Fibroblast of the conjunctiva (primary cell): ENCODE measurements at regions not wholly inside any gene's neighbourhood (a gene's known extent, or its start where the extent isn't known, plus 50 kb on each side); places are given as distances from the start of the nearest gene placed in this dataset.

Source experiments
- DNase-seq: peaks from one replicate; pipeline ENCODE4 v3.0.0-alpha.2; 2010; ENCODE audit warnings: low read depth

DNA sequence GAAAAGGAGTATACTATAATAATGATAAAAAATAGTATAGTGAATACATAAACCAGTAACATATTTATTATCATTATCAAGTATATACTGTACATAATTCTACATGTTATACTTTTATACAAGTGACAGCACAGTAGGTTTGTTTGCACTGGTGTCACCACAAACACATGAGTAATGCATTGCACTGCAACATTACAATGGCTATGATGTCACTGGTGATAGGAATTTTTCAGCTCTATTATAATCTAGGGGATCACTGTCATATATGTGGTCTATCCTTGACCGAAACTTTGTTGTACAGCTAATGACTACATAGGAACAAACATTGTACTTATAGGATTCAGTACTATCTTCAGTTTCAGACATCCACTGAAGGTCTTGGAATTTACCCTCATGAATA is 165.8 kb upstream of the SYT1 start:
- DNase-seq = no peak

DNA sequence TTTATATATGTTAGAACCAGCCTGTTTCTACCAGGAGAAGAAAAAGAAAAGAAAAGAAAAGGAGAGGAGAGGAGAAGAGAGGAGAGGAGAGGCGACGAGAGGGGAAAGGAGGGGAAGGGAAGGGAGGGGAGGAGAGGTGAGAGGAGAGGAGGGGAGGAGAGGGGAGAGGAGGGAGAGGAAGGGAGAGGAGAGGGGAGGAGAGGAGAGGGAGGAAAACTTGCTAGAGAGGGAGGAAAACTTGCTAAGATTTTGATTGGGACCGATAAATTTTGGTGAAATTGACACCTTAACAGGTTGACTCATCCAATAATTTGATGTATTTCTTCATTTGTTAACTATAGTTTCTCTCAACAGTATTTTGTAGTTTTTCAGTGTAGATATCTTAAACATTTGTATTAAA is 164.0 kb upstream of the SYT1 start:
- DNase-seq = no peak

DNA sequence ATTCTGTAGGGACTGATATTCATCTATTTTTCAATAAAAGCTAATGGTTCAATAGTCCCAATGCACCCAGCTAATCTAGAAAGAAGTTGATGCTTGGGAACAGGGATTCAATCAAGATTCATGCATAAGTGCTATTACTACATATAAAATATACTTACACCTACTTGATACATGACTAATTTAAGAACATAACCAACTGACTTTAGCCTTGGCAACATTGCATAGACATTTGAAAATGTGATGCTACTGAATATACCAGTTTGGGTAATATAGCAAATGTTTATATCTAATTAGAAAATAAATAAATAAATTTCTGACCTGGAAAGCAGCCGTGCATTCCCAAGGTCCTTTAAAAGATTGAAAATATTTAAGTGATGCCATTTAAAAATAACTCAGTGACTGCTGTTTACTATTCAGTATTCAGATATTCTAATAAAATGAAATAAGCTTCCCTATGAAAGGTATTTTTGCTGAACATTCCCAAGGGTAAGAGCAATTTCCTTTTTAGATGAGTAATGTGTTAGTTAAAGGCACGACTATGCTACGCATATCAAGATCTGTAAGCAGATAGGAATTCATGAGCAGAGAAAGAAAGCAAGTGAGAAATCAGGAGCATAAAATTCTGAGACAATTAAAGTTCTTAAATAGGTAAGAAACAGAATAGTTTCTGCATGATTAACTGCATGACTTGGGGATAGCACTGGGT is 160.6 kb upstream of the SYT1 start:
- peak; percentile 27 for DNase-seq

DNA sequence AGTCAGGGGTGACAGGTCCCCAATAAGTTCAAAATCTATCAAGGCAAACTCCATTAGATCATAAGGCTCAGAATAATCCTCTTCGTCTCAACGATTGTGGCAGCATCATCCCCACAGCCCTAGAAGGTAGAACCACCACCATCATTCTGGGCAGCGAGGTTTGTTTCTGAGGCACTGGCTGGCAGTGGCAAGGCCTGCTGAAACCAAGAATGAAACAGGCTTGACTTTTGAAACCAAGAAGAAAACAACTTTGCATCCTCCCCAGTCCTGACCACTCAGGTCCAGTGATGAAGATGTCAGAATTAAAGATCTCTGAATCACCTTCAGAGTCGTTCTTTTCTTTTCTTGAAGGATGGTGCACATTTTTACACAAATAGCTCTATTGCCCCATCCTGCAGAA is 152.6 kb upstream of the SYT1 start:
- no peak for DNase-seq

DNA sequence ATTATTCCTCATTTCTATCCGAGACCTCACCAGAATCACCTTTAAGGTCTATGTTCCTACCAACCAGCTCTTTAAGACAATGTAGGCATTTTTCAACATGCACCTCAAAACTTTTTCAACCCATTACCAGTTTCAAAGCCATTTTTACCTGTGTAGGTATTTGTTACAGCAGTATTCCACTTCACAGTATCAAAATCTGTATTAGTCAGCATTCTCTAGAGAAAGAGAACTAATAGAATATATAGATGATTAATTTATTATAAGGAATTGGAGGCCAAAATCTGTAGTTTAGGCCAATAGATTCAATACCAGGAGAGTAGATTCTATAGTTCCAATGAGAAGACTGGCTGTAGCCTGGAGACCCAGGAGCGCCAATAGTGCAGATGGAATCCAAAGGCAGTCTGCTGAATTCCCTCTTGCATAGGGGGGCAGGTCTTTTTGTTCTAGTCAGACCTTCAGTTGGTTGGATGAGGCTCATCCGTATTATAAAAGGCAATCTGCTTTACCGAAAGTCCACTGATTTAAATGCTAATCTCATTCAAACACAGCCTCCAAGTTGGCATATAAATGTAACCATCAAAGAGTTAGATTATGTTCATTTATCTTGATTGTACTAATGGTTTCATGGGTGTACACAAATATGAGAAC is 151.6 kb upstream of the SYT1 start:
- DNase-seq = no peak

DNA sequence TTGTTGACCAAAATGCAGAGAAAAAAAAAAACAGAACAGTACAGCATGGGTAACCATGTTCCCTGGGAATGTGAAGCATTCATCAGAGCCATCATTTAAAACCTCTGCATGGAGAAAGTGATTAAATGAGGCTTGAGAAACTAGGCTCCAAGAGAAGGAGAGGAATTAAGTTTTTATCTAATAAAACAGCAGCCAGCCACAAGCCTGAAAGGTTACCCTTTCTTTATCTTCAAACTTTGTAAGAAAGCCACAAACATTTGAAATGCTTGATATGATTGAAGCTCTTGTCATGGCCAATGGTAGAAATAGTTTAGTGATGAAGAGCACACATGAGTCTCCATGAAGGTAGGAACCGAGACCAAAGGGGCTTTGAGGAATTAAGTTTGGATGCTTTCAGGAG is 144.9 kb upstream of the SYT1 start:
- no peak for DNase-seq

DNA sequence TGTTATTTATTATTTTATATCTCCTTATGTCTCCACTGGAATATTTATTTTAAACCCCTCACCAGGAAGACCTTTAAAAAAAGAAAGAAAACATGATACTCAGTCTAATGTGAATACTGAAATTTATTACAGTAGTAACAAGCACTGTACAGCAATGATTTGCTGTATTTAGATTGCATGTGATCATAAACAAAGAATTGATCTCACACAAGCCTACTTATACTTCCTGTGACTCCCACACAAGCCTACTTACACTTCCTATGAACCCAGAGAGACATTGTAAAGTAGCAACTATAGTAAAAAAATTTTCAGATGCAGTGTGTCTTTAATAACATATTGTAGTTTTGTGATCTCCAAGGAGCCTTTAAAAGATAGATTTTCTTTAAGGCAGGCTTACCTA is 142.7 kb upstream of the SYT1 start:
- no peak for DNase-seq

DNA sequence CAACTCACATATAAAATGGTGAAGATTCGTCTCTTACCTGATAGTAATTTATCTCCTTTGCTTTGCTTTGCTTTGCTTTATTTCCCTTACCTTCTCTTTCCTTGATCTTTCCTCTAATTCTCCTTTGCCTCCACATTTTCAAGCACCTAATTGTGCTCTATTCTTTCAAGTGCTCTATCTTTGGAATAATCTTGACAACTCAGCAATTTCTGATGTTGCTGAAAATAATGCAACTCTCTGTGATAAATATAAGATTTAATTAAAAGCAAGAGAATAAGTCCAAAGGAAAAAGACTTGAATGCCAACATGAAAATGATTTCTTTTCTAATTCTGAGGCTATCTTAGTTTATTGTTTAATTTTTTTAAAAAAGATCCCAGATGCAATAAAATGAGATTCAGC is 139.5 kb upstream of the SYT1 start:
- no peak for DNase-seq

DNA sequence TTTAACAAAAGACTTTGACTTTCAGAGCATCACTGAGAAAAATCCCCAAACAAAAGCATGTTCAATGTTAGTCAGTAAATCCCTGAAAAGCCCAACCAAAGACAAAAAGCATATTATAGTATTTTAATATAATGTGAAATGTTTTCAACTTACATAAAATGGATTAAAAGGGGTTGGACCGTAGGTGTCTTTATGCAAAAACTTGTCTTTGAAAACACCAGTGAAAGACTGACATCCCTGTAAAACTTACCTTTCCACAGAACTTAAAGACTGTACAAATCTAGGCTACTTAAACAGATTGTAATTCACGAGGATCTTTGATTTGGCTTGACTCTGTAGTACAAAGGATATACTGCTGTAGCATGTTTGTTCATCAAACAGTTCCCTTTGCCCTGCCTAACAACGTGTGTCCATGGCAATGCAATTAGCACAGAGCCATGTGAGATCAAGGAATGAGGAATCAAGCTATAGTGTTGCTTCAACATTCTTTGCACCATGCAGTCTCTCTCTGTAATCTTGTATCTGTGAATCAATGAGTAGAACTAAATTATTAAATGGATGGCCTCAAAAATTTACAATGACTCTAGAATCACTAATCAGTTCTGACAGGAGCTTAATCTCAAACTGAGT is 138.5 kb upstream of the SYT1 start:
- no peak for DNase-seq

DNA sequence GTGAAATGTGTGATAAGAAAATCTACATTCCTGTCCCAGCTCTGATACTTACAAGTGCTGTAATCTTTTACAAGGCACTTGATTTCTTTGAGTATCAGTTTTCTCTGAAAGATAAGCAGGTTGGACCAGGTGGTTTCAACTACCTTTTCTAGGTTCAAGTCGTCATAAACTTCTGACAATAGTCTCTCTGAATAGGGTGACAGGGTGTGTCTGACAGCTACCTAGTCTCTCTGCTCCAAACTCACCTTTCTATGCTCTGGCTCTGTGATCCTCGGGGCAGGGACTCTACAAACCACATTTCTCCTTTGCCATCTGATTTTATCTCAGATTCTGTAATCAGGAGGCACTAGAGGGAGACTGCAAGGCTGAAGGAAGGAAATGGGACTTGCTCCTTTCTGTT is 137.7 kb upstream of the SYT1 start:
- DNase-seq = no peak

DNA sequence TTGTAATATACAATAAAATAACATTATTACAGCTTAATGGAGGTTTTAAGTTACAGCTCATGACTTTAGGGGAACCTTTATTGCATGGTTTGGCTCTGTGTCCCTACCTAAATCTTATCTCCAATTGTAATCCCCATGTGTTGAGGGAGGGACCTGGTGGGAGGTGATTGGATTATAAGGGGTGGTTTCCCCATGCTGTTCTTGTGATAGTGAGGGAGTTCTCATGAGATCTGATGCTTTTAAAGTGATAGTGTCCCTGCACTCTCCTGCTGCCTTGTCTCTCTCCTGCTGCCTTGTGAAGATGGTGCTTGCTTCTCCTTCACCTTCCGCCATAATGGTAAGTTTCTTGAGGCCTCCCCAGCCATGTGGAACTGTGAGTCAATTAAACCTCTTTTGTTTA is 132.1 kb upstream of the SYT1 start:
- DNase-seq = no peak

DNA sequence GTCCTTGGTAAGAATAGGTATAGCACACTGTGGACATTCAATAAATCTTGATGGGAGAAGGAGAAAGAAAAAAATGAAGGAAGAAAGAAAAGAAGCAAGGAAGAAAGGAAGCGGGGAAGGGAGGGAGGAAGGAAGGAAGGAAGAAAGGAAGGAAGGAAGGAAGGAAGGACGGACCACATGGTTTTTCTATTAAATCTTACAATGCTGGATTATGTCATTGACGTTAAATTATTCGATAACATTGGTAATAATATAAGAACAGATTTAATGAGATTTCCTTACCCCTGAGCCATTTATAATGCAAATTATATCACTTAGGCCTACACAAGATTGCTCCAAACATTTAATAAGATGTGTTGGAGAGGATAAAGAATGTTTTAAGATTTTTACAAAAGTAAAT is 124.9 kb upstream of the SYT1 start:
- DNase-seq = no peak

DNA sequence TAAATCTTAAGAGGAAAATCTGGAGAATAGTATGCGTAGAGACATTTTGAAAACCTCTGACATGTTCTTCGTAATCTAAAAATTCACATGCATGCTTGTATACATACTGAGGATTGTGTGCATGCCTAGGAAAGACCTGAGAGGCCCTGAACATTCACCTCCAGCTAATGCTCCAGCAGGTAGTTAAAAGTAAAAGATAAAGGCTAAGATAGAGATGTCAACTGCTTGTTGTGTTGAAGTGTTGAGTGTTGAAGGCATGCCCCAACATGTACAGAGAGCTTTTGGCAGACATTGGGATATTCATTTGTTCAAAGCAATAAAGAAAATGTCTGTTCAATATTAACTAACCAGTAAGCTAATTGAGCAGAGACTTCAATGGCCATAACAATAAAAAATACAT is 118.6 kb upstream of the SYT1 start:
- no peak for DNase-seq

DNA sequence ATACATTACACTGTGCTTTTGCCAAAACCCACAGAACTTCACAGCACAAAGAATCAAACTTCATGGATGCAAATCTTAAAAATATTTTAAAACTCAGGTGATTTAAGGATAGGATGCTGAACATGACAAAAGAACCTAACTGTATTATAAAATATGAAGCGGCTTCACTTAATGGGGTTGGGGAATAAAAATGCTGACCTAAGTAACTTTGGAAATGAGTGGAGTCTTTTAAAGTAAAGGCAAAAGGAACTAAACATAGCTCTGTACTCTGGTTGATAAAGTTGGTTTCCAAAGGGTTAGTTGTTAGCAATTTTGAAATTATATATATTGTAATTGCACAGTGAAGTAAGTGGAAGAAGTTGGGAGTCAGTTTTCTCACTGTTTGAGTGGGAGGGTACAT is 111.5 kb upstream of the SYT1 start:
- DNase-seq = no peak

DNA sequence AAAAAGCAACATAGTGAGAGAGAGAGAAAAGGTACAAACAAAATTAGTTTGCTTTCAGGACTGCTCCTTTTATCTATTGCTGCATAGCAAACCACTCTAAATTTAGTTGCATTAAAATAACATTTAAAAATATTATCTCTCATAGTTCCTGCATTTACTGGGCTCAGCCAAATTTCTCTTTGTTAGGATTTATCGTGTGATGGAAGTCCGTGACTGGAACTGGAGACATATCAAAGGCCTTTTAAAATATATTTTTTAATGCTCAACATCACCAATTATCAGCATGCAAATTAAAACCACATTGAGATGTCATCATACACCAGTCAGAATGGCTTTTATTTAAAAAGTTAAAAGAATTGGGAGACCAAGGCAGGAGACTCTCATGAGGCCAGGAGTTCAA is 107.6 kb upstream of the SYT1 start:
- DNase-seq = no peak

DNA sequence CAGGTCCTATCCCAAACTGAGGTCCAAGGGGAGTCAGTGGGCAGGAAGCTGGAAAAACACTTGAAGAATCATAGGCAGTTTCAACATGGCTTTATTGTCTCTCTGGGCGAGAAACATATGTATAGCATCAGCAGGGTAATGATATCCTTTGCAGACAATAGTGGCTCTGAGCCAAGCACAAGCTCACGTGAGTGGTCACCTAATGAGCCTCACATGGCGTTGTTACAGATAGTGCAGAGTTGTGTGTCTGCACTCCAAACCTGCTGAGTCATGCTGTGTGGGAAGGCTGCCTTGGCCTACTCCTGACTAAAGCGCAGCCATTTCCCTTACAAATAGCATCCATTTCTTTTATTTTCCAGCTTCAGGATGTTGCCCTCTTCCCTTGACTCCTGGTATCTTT is 105.2 kb upstream of the SYT1 start:
- DNase-seq = peak; percentile 29

DNA sequence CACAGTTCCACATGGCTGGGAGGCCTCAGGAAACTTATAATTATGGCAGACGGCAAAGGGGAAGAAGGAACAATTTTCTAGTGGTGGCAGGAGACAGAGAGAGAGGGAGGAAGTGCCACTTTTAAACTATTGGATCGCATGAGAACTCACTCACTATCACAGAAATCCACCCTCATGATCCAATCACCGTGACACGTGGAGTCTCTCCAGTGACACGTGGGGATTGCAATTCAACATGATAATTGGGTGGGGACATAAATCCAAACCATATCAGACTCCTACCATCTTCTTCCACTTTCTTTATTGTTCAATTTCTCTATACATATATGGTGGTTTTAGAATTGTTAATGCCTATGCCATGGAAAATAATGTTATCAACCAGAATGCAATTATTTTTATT is 103.7 kb upstream of the SYT1 start:
- DNase-seq = no peak

DNA sequence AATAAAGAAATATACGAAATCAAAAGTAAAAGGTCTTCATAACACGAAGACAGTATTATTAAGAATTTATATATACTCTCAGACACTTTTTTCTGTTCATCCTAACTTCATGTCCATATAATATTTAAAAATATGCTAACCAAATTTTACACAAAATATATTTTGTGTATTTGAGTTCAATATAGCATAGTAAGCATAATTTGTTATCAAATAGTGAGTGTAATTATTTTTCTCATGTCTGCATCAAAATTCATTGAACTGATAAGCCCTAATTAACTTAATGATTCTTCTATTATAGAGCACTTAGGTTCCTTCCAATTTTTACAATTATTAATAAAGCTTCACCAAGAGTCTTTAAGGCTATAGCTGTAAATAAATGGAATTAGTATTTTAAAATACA is 99.7 kb upstream of the SYT1 start:
- no peak for DNase-seq

DNA sequence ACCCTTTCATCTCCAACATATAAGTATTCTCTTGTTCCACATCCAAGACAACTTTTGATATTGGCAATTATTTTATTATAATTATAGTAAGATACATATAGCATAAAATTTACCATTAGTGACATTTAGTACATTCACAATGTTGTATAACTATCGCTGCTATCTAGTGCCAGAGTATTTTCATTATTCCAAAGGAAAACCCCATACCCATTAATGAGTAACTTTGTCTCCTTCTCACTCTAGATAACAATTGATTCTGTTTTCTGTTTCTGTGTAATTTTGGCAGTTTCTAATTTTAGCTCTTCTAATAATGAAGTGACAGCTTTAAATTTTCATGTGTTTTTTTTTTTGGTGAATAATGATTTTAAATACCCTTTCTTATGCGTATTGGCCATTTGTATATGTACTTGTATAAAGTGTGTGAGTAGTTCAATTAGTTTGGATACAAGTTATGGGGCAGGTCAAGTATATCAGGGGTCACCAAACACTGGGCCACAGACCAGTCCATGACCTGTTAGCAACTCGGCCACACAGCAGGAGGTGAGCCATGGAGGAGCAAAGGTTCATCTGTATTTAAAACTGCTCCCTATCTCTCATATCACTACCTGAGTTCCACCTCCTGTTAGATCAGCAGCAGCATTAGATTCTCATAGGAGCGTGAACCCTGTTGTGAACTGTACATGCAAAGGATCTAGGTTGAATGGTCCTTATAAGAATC is 97.2 kb upstream of the SYT1 start:
- no peak for DNase-seq

DNA sequence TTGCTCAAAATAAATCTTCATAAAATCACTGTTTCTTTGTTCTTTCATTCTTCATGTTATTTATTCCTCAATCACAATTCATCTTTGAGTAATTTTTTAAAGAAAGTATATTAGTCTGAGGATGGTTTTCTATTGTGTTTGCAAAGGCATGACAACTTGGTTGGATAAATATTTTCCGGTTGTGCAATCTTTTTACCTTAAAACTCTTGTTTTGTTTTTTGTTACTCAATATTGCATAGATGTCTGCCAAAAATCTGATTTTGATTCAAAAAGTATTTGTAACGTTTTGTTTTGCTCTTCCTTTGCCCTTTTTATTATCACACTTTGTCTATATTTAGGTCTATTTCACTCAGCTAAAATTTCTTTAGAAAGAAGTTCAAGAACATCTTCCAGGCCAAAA is 86.2 kb upstream of the SYT1 start:
- no peak for DNase-seq

DNA sequence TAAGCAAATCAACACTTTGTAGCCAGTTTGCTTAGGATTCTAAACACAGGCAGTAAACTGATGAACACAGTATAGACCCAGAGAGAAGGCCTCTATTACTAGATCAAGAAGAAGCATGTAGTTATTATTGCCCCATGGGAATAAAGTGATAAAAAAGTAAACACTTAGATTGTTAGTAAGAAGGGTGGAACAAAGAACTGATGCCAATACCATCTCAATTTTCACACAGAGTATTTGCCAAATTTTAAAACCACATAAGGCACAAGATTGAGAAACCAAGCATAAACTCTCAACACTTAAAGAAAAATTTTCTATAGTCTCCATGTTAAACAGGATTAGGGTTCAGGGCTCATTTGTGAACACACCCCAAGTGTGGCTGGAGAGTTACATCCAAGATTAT is 77.0 kb upstream of the SYT1 start:
- DNase-seq = no peak

DNA sequence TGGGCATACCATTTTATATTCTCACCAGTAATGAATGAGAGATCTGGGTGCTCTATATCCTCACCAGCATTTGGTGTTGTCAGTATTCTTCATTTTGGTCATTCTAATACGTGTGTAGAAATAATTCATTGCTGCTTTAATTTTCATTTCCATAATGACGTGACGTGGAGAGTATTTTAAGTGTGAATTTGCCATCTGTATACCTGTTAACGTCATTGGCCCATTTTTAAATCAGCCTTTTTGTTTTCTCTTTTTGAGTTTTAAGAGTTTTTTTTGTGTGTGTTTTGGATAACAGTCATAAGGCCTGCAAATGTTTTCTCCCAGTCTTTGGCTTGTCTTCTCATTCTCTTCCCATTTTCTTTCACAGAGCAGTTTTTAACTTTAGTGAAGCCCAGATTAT is 74.4 kb upstream of the SYT1 start:
- DNase-seq = no peak

DNA sequence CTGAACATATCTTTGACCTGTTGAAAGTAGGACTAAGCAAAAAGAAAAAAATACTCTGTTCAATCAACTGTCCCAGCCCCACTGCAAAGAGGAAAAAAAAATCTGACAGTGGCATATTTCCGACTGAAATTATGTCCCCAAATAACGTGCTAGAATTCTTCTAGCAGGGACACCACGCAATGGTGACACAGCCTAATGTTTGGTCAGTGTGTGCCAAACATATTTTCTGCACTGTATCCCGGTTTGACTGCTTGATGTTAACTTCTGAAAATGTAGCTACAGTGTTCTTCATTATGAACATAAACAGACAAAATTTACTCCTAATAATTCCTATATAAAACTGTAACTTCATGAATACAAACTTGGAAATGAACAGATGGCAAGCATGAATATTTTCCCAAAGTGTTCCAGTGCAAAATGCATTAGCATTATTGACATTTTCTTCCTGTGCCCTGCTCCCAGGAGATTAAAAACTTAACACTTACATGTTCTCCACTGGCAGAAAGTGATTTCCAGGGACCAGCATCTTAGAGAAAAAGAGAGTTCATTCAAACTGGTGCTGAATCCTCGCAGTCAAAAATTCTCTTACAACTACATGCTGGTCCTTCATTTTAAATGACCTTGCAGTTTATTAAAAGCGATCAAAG is 72.4 kb upstream of the SYT1 start:
- DNase-seq = no peak
